ENCODE measurements at regions not wholly inside any gene's neighbourhood (a gene's known extent, or its start where the extent isn't known, plus 50 kb on each side); places are given as distances from the start of the nearest gene placed in this dataset.

DNA sequence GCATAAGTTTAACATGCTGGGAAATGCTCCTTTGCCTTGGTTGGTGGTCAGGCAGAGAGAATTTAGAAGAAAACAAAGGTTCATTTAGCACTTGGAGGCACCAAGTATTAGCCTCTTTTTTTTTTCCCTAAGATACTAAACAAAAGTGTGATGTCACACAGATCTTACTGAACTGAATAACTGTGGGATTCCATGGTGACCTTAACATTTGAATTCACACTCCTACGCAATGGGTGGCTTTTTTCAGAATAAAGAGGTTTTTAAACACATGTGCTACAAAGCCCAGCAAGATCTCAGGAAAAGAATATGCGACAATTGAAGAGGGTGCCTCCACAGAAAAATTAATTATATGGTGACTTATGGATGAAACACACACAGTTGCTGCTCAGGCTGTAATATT, 133.4 kb upstream of the ABCB5 start:
- TF ChIP-seq, protein P1, sequence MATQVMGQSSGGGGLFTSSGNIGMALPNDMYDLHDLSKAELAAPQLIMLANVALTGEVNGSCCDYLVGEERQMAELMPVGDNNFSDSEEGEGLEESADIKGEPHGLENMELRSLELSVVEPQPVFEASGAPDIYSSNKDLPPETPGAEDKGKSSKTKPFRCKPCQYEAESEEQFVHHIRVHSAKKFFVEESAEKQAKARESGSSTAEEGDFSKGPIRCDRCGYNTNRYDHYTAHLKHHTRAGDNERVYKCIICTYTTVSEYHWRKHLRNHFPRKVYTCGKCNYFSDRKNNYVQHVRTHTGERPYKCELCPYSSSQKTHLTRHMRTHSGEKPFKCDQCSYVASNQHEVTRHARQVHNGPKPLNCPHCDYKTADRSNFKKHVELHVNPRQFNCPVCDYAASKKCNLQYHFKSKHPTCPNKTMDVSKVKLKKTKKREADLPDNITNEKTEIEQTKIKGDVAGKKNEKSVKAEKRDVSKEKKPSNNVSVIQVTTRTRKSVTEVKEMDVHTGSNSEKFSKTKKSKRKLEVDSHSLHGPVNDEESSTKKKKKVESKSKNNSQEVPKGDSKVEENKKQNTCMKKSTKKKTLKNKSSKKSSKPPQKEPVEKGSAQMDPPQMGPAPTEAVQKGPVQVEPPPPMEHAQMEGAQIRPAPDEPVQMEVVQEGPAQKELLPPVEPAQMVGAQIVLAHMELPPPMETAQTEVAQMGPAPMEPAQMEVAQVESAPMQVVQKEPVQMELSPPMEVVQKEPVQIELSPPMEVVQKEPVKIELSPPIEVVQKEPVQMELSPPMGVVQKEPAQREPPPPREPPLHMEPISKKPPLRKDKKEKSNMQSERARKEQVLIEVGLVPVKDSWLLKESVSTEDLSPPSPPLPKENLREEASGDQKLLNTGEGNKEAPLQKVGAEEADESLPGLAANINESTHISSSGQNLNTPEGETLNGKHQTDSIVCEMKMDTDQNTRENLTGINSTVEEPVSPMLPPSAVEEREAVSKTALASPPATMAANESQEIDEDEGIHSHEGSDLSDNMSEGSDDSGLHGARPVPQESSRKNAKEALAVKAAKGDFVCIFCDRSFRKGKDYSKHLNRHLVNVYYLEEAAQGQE (IDR thresholded peaks at IDR 0.05; ENCODE audit: low read depth) = no peak
- TF ChIP-seq RAD21 (IDR thresholded peaks at IDR 0.05; ENCODE audit: low read depth) = no peak
- TF ChIP-seq FOXM1 (IDR thresholded peaks at IDR 0.05; ENCODE audit: borderline replicate concordance, low read depth) = no peak
- TF ChIP-seq NFIC (IDR thresholded peaks at IDR 0.05) = no peak
- TF ChIP-seq EP300 (IDR thresholded peaks at IDR 0.05; ENCODE audit: borderline replicate concordance) = no peak
- TF ChIP-seq MAX (IDR thresholded peaks at IDR 0.05) = no peak
- TF ChIP-seq CEBPB (IDR thresholded peaks at IDR 0.05) = no peak
- TF ChIP-seq CREB1 (IDR thresholded peaks at IDR 0.05; ENCODE audit: low read depth) = no peak
- TF ChIP-seq YY1 (IDR thresholded peaks at IDR 0.05; ENCODE audit: low read depth) = no peak

Data from Ishikawa (cell line).